NCI-H748 treated with DMSO at 0.1 percent for 48 hours (cell line): ENCODE measurements at regions not wholly inside any gene's neighbourhood (a gene's known extent, or its start where the extent isn't known, plus 50 kb on each side); places are given as distances from the start of the nearest gene placed in this dataset.
"Not testable (repeated sequence)": the region's sequence is repeated elsewhere in the genome, so short reads cannot be mapped to it uniquely, and the experiment has no call there.

Experiments used
- DNase-seq: peaks from one replicate; lab custom pipeline; 2025; lab: John Stamatoyannopoulos, UW

DNA sequence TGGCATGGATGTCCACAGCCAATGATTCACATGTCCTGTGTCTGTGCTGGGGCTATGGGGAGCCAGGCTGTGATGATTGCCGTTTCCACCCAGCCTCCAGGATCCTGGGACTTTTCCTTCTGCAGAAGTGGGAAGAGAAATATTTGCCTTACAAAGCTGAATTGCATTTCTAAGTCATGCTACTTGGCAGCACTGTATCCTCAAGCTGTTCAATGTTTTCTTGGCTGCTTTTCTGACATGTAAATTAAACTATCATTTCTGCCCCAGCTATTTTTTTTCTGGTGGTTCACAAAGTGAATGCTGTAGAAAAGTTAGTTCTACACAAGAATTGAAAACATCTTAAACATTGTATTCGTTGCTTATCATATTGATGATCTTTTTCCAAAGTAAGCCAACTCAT, 51.9 kb upstream of the TCERG1L start:
- DNase-seq: no peak

GRCh38 chr10:131371571-131371970, 60.0 kb upstream of the TCERG1L start:
- DNase-seq: no peak

GRCh38 chr10:131381576-131381975, 70.1 kb upstream of the TCERG1L start:
- no peak for DNase-seq

GRCh38 chr10:131385161-131385872, 73.8 kb upstream of the TCERG1L start:
- not testable (repeated sequence) for DNase-seq

GRCh38 chr10:131387018-131387529, 75.6 kb upstream of the TCERG1L start:
- no peak for DNase-seq

DNA sequence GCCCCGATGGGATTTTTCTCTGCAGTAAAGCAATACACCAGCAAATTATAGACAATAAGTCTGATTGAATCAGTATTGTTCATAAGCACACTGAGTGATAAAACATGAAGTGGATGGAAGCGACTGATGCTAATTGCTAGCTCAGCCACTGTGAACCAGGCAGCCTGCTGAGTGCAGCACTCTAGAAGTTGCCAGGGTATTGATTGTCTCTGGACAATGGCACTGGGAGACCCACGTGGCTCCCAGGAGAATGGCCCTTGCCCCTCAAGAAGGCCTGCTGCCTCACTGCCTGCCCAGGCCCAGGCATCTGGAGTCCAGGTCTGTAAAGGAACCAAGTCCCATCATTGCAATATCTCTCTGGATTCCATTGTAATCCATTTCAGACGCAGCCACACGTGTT, 80.4 kb upstream of the TCERG1L start:
- DNase-seq: no peak

DNA sequence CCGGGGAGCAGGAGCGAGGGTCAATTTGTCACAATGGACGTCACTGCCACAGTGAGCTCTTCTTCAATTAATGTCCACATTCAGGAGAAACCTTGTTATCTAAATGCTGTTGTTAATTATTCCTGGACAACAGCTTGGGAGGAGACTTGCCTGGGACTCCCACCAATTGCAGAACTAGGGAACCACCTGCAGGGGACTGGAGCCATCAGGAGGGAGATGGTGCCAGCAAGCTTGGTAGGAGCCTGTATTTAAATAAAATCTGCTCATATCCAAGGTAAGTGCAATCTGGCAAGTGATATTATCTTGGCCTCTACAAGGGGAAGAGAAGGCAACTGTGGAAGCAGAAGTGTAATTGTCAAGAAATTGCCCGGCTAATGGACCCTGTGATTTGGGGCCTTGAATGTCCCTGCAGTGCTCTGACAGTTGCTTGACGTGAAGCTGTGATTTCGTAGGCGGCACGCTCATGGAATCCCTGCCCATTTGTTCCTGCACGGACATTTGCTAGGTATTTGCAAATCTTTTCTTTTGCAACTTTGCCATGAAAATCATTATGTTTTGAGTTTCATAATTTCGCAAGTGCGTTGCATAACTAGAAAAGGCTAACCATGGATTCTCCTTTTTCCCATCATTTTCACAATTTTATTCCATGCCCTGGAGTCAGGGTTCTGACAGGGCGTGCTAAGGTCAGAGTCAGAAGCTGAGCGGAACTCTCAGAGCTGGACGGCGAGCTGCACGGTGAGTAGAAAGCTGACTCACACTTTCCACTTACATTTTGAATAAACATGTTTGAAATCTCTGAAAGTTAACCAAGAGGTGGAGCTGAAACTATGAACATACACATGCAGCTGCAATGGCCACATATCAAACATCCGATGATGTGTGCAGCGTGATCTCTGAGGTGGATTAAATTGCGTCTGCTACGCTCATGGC, 84.9 kb upstream of the TCERG1L start:
- DNase-seq: no peak

DNA sequence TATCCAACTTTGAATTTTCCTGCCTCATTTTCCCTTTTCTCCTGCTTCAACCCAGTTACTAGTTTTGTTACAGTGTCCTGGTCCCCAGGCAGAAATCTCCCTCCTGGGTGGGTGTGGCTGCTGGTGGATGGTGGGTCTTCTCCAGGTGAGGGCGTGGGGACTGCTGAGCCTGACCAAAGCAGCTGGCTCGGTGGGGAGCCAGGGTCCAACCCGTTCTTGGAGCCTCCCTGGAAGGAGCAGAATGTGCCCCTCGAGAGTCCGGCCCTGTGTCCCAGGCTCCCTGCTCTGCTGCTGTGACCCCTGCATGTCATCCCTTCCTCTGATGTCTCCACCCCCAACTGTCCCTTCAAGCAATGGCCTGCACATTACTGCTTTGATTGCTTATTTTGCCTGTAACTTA, 86.6 kb upstream of the TCERG1L start:
- DNase-seq: no peak

DNA sequence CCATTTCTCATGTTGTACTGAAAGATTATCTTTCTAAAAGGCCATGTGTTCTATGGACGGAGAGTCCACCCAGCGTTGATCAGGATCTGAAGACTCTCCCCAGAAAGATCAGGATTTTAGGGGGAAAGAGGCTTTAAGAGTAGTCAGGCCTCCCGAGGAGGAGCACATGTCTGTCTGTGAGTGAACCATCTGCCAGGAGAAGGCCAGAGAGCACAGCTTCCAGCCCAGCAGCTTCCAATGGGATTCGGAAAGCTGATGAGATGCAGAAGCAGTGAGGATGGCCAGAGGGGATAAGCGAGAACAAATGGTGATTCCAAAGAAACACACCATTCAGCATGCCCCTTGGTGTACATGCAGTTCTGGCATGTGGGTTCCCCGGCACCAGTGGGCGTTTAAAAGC, 88.5 kb upstream of the TCERG1L start:
- no peak for DNase-seq

- no peak for DNase-seq
Measured at GRCh38 chr10:131400513-131400912, 89.0 kb upstream of the TCERG1L start.

GRCh38 chr10:131402771-131403650, 91.5 kb upstream of the TCERG1L start:
- no peak for DNase-seq

DNA sequence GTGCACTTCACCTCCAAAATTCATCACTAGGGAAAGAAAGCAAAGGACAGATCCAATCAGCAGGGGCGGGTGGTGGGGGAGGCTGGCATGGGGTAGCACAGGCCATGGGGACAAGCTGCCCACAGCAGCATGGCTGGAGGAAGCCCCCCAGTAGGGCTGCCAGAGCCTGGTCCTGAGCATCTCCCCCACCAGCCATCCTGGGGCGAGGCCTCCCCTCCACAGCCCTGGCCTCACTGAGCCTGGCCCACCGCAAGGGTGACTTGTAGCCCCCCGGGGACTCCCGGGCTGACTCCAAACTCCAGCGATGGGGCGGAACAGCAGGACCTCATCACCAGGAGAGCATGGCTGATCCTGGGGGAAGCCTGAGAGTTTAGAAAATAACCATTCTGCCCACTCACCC, 92.4 kb upstream of the TCERG1L start:
- no peak for DNase-seq

DNA sequence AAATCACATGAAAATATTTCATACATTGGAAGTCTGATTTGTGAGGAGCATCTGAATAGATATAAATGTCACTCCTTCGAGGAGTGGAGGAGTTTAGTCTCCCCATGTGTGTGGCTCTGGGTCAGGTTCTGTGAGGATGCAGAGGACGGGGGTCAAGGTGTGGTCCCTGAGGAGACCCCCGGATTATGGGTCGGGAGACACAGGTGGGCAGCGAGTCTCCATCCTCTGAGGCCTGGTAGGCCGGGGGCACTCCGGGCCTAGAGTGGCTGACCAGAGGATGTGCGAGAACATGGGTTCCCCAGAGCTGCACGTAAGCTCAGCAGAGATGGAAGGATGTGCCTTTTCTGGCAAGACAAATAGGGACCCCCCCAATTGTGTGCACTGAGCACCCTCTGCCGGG, 93.4 kb upstream of the TCERG1L start:
- DNase-seq: no peak

DNA sequence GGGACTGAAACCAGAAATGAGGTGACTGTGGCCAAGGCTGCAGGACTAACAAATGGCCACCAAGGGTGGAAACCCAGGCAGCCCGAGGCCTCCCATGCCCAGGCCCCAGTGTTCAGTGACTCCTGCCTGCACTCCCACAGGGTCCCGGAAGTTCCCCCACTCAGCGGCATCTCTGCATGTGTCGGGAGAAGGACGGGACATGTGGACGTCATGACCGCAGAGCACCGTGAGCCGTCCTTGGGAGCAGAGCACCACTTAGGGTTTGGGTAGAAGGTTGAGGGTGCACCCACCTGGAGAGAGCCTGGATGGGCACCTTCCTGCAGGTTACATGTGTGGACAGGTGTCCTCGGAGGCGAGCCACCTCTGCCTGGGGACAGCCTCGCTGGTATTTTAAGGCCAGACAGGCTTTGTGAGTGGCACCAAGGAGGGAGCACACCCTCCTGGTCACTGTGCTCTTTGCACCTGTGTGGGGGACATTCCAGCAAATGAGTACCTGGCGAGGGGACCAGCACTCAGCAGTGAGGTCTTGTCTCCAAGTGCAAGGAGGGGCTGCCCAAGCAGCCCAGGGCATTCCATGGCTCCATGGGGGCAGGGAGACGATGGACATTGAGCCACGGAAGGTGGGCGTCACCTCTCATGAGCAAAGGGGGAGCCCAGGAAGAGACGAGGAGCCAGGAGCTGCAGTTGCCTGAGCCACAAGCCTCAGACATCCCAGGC, 95.3 kb upstream of the TCERG1L start:
- no peak for DNase-seq

DNA sequence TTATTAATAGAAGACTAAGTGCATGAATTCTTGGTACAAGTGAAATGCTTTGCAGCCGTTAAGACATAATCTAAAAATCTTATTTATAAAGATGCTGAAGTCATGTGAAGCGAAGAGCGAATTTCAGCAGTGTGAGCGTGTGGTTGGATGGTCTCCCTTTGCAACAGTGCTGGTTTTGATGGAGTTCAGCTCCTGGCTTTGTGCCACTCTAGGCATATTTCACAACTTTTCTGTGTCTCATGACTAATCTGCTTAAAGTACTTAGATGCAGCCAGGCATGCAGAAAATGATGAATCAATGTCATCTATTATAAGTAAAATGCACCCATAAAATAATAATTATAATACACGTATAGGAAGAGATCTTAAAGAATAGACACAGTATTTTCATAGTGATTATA, 107.2 kb upstream of the TCERG1L start:
- DNase-seq: no peak

DNA sequence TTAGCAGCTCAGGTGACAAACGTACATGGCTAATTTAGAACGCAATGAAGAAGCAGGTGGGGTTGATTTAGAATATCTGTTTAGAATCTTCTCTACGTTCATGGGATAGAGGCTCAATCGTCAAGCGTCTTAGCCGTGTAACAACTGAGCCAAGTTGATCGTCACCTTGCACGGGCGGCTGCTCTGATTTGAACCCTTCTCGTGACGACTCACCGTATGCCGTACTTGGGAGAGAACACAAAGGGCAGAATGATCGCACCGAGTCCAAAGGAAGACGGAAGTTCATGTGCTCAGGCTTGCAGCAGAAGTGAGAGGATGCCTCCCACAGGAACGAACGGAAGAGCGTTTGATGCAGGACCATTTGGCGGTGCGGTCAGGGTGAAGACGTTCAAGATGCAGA, 108.3 kb upstream of the TCERG1L start:
- DNase-seq: no peak

DNA sequence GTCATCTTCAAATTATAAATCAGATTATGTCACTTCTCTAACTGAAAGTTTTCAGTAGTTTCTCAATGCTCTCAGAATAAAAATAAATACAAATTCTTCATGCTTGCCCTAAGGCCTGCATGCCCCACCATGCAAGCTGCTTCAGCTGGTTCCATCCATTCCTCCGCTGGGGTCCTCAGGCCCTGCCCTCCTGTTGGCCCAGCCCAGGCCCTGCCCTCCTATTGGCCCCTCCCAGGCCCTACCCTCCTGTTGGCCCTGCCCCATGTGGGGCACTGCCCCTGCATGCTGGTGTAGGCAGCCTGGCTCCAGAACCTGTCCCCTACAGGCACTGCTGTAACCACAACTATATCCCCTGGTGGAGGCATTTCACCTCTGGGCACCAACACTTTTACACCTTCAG, 109.3 kb upstream of the TCERG1L start:
- no peak for DNase-seq

DNA sequence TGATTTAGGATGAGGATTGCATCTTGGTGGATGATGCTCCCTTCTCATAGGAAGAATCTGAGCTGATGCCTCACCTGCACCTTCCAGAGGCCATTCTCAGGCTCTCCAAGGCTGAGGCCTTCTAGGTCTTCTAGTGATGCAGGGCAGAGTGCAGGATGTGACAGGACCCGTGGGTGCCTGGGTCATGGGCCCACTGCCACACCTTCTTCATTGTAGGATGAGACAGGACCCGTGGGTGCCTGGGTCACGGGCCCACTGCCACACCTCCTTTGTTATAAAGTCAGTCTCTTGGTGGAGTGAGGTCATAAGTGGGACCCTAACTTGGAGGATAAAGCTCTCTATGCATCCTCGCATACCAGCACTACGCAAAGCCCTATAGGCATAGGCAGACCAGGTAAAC, 109.9 kb upstream of the TCERG1L start:
- no peak for DNase-seq

DNA sequence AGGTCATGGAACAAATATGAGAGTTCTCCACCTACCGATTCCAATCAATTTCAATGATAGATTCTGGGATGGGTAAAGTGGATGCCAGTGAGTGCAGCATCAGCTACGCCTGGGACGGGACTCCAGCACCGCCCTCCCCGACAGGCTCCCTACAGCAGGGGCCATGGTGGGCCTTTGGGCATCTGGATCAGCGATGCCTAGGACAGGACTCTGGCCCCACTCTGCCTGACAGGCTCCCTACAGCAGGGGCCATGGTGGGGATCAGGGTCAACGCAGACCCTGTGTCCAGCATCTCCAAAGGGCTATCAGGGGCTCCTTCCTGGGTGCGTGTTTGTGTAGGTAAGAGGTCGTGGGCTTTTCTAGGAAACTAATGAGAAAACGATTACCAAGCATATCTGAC, 111.2 kb upstream of the TCERG1L start:
- DNase-seq: no peak

DNA sequence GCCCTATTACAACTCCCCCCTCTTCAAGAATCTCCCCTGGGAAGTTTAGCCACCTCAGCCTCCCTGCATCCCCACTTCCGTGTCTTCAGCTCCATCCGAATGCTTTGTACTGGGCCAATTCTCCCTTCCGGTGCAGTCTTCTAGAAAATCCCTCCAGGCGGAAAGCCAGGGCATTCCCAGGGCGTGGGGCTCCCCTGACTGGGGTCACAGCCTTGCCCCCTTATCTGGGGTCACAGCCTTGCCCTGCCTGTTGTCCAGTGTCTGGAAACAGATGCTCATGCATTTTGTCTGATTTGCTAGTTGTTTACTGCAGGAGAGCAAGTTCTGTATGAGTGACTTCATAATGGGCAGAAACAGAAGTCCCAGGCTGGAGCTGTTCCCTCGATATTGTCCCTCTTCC, 112.5 kb upstream of the TCERG1L start:
- DNase-seq: no peak

- DNase-seq: no peak
Measured at GRCh38 chr10:131424836-131425491, 113.4 kb upstream of the TCERG1L start.
